ENCODE measurements at regions not wholly inside any gene's neighbourhood (a gene's known extent, or its start where the extent isn't known, plus 50 kb on each side); places are given as distances from the start of the nearest gene placed in this dataset.

DNA sequence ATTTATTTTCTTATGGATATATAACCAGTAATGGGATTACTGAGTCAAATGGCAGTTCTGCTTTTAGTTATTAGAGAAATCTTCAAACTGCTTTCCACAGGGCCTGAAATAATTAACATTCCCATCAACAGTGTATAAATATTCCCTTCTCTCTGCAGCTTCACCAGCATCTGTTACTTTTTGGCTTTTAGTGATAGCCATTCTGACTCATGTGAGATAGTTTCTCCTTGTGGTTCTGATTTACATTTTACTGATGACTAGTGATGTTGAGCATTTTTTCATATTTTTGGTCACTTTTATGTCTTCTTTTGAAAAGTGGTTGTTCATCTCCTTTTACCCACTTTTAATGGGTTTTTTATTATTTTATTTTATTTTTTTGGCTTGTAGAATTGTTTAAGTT, 1290.3 kb upstream of the CDH9 start:
- TF ChIP-seq POLR2A (IDR thresholded peaks at IDR 0.05) = no peak
- no peak for TF ChIP-seq POLR2AphosphoS5 (IDR thresholded peaks at IDR 0.05; ENCODE audit: insufficient read depth in 1 of 2, low read depth in 1 of 2)
- TF ChIP-seq CTCF (IDR thresholded peaks at IDR 0.05) = no peak
- H3K9me3 ChIP-seq = no peaks in the 10 kb centered on the region
- H3K27ac ChIP-seq = no peak overlapping the region
- H3K27me3 ChIP-seq = no peaks in the 10 kb centered on the region
- DNase-seq (ENCODE audit: extremely low spot score in 2 of 2) = no peak
- intact Hi-C loops (cut with DNase I) = no loop called here
- H3K4me3 ChIP-seq = no peak overlapping the region
- H3K4me1 ChIP-seq = no peaks in the 10 kb centered on the region
- no peaks in the 10 kb centered on the region for H3K36me3 ChIP-seq

DNA sequence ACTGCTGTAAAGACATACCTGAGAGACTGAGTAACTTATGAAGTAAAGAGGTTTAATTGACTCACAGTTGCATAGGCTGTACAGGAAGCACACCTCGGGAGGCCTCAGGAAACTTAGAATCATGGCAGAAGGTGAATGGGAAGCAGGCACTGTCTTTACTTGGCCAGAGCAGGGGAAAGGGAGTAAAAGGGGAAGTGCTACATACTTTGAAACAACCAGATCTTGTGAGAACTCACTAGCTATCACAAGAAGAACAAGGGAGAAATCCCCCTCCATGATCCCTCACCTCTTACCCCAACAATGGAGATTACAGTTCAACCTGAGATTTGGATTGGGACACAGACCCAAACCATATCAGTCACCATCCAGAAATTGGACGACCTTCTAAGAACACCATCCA, 1285.8 kb upstream of the CDH9 start:
- H3K4me1 ChIP-seq = no peaks in the 10 kb centered on the region
- DNase-seq (ENCODE audit: extremely low spot score in 2 of 2) = no peak
- intact Hi-C loops (cut with DNase I) = no loop called here

DNA sequence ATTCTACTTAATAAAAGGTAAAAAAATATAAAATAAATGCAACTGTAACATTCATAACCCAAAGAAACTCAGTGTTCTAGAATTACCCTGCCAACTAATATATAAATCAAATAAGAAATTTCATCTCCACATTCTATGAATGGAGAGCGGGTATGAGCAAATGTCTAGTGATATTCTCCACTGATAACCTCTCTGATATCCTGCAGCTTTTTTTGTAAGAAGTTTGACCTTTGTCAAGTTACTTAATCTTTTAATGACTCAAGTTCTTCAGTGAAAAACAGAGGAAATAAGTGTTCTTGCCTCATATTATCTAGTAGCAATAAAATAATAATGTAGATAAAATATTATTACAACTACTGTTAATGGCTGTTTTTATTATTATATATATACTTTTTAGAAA, 1275.6 kb upstream of the CDH9 start:
- TF ChIP-seq POLR2AphosphoS5 (IDR thresholded peaks at IDR 0.05; ENCODE audit: insufficient read depth in 1 of 2, low read depth in 1 of 2) = no peak
- TF ChIP-seq POLR2A (IDR thresholded peaks at IDR 0.05) = no peak
- no peak for TF ChIP-seq CTCF (IDR thresholded peaks at IDR 0.05)
- Histone ChIP-seq H3K4me1 (no peaks in the 10 kb centered on the region), H3K27ac (no peak overlapping the region), H3K4me3 (no peak overlapping the region), H3K36me3 (no peaks in the 10 kb centered on the region), H3K27me3 (no peaks in the 10 kb centered on the region), H3K9me3 (no peaks in the 10 kb centered on the region)
- intact Hi-C loops (cut with DNase I) = no loop called here
- no peak for DNase-seq (ENCODE audit: extremely low spot score in 2 of 2)

More for the DNA sequence above, 1285.8 kb upstream of the CDH9 start:
- Histone ChIP-seq H3K27me3 (no peaks in the 10 kb centered on the region), H3K27ac (no peak overlapping the region), H3K4me3 (no peak overlapping the region), H3K9me3 (no peaks in the 10 kb centered on the region), H3K36me3 (no peaks in the 10 kb centered on the region)
- no peak for TF ChIP-seq POLR2AphosphoS5 (IDR thresholded peaks at IDR 0.05; ENCODE audit: insufficient read depth in 1 of 2, low read depth in 1 of 2)
- no peak for TF ChIP-seq CTCF (IDR thresholded peaks at IDR 0.05)
- TF ChIP-seq POLR2A (IDR thresholded peaks at IDR 0.05) = no peak

DNA sequence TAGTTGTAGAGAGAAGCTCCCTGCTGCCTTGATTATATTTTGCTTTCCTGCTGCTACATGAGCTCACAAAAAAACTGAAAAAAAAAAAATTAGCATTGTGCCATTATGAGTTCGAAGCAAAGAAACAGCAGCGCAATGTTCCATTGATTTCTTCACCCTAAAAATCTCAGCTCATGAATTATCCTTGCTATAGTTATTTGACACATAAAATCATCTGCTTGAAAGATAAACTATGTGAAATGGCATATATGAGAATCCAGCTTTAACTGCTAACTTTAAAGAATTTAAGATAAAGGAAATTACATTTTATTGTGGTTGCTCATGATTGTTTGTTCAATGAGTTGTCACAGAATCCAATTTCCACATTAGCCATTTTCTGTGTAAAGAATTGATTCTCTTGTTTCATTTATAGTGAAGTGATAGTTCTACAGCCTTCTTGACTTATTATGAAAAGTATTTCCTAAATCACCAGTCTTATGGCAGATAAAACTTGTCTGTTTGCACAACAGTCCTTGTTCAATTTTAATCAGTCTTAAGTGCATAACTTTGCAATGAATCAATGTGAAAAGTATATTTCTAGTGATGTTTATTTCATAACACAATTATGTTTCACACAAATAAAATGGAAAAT, 1275.0 kb upstream of the CDH9 start:
- H3K27me3 ChIP-seq = no peaks in the 10 kb centered on the region
- H3K27ac ChIP-seq = no peak overlapping the region
- H3K9me3 ChIP-seq = no peaks in the 10 kb centered on the region
- DNase-seq (ENCODE audit: extremely low spot score in 2 of 2) = no peak
- no peak overlapping the region for H3K4me3 ChIP-seq
- intact Hi-C loops (cut with DNase I) = no loop called here
- no peaks in the 10 kb centered on the region for H3K36me3 ChIP-seq
- no peak for TF ChIP-seq POLR2AphosphoS5 (IDR thresholded peaks at IDR 0.05; ENCODE audit: insufficient read depth in 1 of 2, low read depth in 1 of 2)
- no peak for TF ChIP-seq CTCF (IDR thresholded peaks at IDR 0.05)
- no peak for TF ChIP-seq POLR2A (IDR thresholded peaks at IDR 0.05)
- no peaks in the 10 kb centered on the region for H3K4me1 ChIP-seq

DNA sequence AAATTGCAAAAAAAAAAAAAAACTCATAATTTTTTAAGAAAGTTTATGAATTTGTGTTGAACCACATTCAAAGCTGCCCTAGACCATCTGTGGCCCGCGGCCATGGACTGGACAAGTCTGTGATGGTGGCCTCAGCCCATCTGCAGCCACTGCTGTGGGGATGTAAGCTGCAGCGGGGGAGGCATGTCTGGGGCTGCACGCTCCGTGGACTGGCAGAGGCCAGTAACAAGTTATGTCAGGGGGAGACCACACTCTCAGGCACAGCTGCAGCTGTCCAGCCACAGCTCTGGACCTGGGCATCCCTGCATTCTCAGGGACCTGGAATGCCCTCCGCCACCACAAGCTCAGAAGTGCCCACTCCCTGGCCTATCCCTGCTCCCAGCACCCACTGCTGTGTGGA, 1272.3 kb upstream of the CDH9 start:
- TF ChIP-seq POLR2AphosphoS5 (IDR thresholded peaks at IDR 0.05; ENCODE audit: insufficient read depth in 1 of 2, low read depth in 1 of 2) = no peak
- TF ChIP-seq CTCF (IDR thresholded peaks at IDR 0.05) = no peak
- no peak for TF ChIP-seq POLR2A (IDR thresholded peaks at IDR 0.05)
- Histone ChIP-seq H3K27me3 (no peaks in the 10 kb centered on the region), H3K27ac (no peak overlapping the region), H3K9me3 (no peaks in the 10 kb centered on the region), H3K36me3 (no peaks in the 10 kb centered on the region), H3K4me3 (no peak overlapping the region), H3K4me1 (no peaks in the 10 kb centered on the region)
- no peak for DNase-seq (ENCODE audit: extremely low spot score in 2 of 2)
- intact Hi-C loops (cut with DNase I) = no loop called here
